ENCODE measurements at regions not wholly inside any gene's neighbourhood (a gene's known extent, or its start where the extent isn't known, plus 50 kb on each side); places are given as distances from the start of the nearest gene placed in this dataset.

- no peak for TF ChIP-seq EZH2phosphoT487 (IDR thresholded peaks at IDR 0.05; ENCODE audit: unreplicated experiment)
- TF ChIP-seq, protein P1, sequence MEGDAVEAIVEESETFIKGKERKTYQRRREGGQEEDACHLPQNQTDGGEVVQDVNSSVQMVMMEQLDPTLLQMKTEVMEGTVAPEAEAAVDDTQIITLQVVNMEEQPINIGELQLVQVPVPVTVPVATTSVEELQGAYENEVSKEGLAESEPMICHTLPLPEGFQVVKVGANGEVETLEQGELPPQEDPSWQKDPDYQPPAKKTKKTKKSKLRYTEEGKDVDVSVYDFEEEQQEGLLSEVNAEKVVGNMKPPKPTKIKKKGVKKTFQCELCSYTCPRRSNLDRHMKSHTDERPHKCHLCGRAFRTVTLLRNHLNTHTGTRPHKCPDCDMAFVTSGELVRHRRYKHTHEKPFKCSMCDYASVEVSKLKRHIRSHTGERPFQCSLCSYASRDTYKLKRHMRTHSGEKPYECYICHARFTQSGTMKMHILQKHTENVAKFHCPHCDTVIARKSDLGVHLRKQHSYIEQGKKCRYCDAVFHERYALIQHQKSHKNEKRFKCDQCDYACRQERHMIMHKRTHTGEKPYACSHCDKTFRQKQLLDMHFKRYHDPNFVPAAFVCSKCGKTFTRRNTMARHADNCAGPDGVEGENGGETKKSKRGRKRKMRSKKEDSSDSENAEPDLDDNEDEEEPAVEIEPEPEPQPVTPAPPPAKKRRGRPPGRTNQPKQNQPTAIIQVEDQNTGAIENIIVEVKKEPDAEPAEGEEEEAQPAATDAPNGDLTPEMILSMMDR (conservative IDR thresholded peaks at IDR 0.05; ENCODE audit: low read depth in 2 of 2), result no peak
- TF ChIP-seq, protein P2, sequence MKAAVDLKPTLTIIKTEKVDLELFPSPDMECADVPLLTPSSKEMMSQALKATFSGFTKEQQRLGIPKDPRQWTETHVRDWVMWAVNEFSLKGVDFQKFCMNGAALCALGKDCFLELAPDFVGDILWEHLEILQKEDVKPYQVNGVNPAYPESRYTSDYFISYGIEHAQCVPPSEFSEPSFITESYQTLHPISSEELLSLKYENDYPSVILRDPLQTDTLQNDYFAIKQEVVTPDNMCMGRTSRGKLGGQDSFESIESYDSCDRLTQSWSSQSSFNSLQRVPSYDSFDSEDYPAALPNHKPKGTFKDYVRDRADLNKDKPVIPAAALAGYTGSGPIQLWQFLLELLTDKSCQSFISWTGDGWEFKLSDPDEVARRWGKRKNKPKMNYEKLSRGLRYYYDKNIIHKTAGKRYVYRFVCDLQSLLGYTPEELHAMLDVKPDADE (IDR thresholded peaks at IDR 0.05), result no peak
- no peak for TF ChIP-seq EZH2 (IDR thresholded peaks at IDR 0.05; ENCODE audit: low read depth, unreplicated experiment)
- TF ChIP-seq POLR2AphosphoS5 (IDR thresholded peaks at IDR 0.05; ENCODE audit: low read depth), result no peak
- TF ChIP-seq REST (IDR thresholded peaks at IDR 0.05; ENCODE audit: unreplicated experiment), result no peak
- TF ChIP-seq STAT1 (IDR thresholded peaks at IDR 0.05; ENCODE audit: unreplicated experiment), result no peak
- TF ChIP-seq CREB1 (CRISPR knock-in tag; IDR thresholded peaks at IDR 0.05; ENCODE audit: low read depth), result no peak
- no peak for TF ChIP-seq NANOG (IDR thresholded peaks at IDR 0.05; ENCODE audit: borderline replicate concordance)
- TF ChIP-seq JUNB (IDR thresholded peaks at IDR 0.05; ENCODE audit: unreplicated experiment), result no peak
- TF ChIP-seq ZNF331 (CRISPR knock-in tag; IDR thresholded peaks at IDR 0.05; ENCODE audit: low read depth), result no peak
- TF ChIP-seq ZNF462 (CRISPR knock-in tag; IDR thresholded peaks at IDR 0.05), result no peak
Measured at GRCh38 chr1:228997721-228998144, 262.5 kb downstream of the RHOU start.

Measured in GM23338 (cell line).